OCI-M1 (cell line): ENCODE measurements at regions not wholly inside any gene's neighbourhood (a gene's known extent, or its start where the extent isn't known, plus 50 kb on each side); places are given as distances from the start of the nearest gene placed in this dataset.
A peak's percentile ranks its signal among the peaks of the same experiment; 100 is the strongest.
"Not testable (repeated sequence)": the region's sequence is repeated elsewhere in the genome, so short reads cannot be mapped to it uniquely, and the experiment has no call there.

Source experiments
- DNase-seq: peaks from one replicate; lab custom pipeline; 2025; lab: John Stamatoyannopoulos, UW

DNA sequence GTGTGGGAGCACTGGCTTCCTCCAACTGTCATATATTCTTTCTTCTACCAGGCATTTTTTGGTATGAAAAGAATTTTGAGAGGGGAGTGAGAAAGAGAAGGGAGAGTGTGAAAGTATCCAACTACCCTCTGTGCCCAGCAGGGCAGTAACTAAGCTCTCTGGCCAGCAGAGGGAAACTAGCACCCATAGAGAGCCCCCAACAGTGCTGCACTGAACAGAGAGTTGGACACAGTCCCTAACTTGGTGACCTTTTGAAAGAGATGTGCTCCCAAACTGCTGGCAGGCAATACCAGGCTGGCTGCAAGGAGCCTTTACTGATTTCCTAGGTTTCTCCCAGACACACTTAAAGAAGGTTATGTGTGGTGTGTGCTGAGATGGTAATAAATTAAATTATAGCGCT is 118.8 kb upstream of the PBX1 start:
- DNase-seq, result peak; percentile 68

DNA sequence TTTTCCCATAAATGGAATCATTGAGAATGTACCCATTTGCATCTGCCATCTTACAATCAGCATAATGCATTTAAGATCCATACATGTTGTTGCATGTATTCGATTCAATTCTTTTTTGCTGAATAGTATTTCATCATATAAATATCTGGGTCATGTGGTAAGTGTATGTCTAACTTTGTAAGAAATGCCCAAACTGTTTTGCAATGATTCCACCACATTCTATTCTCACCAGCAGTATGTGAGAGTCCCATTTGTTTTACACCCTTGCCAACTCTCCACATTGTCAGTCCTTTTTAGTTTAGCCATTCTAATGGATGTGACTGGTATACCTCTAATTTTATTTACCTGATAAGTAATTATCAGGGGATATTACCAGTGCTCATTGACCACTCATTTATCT is 115.8 kb upstream of the PBX1 start:
- no peak for DNase-seq

DNA sequence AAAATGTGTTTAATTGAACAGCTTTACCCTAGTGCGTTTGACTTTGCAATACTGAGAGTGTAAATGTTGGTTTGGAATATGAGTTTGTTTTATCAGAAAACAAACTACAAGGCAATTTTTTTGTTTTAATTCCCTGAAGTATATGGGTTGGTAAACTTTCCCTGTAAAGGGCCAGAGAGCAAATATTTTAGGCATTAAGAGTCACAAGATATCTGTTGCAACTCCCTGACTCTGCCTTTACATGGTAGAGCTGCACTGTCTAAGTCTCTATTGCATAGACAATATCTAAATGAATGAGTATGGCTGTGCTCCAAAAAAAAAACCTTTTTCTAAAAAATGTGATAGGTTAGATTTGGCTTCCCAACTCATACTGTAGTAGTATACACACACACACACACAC is 115.1 kb upstream of the PBX1 start:
- DNase-seq, result no peak

DNA sequence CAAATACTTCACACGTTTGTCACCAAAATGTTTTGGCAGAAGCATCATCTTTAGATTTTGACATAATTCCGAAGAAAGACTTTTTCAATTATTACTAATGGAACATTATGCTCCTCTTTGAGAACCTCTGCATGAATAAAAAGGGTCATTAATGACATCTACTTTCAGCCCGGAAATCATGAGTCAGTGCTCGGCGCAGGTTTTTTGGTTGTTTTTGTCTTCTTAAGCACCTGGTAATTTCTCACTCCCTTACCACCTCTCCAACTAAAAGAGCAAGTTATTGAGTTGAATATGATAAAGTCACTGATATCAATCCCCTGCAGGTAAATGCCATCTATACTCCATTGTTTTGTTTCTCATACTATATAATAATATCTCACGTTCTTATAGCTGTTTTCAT is 113.0 kb upstream of the PBX1 start:
- DNase-seq, result no peak

DNA sequence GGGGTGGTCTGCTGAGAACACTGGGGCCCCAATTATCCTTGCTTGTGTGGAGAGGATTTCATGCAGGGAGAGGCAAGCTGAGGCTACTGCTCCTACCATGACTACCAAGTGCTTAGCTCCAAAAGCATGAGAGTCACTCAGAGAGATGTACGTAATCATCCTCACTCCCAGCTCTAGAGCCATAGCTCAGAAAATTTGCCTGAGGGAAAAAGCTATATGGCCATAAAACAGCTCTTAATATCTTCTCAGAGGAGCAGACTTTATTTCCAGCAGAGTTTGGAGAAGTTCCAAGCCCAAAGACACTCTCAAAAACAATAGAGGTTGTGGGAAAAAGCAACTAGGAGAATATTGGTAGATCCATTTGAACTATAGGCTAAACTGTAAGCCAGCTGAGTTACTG is 106.4 kb upstream of the PBX1 start:
- no peak for DNase-seq

DNA sequence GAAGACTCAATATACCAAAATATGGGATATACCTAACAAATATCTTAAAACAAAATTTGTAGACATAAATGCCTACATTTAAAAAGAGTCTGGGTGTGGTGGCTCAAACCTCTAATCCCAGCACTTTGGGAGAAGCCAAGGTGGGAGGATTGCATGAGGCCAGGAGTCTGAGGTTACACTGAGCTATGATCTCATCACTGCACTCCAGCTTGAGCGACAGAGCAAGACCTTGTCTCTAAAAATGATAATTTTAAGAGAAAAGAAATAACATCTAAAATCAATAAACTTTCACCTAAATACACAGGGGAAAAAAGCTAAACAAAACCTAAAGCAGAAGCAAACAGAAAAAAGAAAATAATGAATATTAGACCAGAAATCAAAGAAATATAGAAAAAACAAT is 102.7 kb upstream of the PBX1 start:
- DNase-seq, result no peak

DNA sequence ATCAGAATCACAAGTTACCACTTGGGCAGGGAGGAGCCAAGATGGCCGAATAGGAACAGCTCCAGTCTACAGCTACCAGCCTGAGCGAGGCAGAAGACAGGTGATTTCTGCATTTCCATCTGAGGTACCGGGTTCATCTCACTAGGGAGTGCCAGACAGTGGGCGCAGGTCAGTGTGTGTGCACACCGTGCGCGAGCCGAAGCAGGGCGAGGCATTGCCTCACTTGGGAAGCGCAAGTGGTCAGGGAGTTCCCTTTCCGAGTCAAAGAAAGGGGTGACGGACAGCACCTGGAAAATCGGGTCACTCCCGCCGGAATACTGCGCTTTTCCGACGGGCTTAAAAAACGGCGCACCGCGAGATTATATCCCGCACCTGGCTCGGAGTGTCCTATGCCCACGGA is 99.8 kb upstream of the PBX1 start:
- DNase-seq, result not testable (repeated sequence)

DNA sequence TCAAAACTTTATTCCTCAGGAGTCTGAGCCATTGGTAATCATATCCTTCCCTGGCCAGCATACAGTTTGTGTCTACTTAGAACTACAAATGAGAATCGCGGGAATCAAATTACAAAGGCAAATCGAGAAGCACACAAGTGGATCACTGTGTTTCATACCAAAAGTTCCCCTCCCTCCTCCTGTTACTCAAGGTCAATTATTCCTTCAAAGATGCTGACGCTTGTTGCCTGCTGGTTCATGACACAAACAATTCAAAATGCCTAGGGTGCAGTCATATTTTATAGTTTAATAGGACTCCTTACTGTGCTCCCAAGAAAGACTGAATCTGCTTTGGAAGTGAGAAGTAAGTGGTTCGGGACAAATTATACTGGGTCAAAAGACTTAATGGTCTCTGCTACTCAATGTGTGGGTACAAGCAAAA is 93.0 kb upstream of the PBX1 start:
- no peak for DNase-seq

DNA sequence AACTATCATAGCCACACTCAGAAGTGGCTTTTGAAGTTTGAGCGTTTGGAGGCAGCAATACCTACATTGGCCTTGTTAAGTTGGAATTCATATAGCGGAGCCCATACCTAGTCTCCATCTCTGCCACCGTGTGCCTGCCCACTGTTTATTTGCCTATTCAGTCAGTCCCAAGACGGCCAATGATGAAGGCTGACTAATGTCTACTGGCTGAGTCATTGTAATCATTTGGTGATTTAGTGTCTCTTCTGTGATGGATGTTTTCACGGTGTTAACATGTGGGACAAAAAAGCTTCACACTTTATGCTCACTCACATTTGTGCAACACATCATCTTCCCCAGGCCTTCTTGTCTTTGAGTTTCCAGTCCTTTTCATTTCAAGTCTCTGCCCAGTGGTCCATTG is 92.6 kb upstream of the PBX1 start:
- DNase-seq, result no peak

DNA sequence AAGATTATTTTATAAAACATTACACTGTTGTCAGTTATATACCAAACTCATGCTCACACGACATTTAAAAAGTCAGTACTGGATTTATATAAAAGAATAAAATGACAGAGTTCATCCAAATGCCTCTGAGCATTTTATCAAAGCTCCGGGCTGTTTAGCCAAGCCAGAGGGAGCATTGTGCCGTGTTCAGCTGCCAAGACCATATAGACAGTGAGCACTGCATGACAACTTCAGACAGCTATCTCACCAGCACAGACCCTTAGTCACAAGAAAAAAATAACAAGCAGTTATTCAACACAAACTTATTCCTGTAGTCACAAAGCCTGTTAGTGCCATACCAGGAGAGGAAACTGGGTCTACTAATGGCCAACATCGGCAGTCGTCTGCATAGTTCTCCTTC is 88.0 kb upstream of the PBX1 start:
- no peak for DNase-seq

DNA sequence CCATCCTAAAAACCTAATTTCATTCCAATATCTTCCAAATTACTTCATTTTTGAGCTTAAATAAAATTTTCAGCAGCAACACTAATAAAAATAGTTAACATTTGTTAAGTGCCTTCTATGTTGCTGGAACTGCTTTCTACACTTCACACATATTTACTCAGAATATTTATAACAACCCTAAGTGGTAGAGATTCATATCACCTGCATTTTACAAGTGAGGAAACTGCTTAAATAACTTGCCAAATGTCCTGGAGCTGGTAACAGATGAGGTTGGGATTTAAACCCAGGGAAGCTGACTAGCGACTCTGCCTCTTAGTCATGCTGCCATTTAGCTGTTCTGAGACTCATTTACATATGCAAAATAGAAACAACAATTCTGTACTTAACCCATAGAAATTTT is 86.1 kb upstream of the PBX1 start:
- DNase-seq, result no peak

DNA sequence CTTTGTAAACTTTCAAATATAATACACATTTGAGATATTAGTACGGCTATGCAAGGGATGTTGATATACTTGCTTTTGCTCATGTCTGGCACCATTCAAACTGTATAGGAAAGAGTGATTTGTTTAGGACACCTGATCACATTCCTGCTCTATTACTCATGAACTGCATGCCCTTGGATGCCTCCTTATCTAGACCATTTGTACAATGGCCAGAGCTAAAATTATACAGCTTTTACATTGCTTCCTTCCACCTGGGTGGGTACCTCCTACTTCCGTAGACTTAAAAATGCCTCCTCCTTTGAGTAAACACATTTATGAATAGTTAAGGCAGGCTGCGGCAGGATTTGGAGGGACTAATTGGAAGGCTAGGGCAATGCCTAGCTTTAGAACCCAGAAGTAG is 85.4 kb upstream of the PBX1 start:
- no peak for DNase-seq

DNA sequence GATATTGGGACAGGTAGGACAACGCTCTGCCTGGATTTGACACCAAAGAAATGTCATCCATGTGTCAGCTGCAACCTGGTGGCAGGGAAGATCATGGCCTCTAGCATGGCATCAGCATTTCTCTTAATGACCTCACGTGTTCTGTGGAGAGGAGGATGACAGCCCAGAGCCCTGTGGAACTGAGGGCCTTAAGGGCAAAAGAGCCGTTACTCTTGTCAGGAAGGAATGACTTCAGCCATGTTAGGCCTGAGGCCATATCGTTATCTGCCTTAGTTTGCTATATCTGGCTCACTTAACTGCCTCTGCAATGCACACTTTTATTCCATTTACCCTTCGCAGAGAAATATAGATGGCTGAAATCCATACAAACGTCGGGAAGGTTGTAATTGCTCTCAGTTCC is 83.2 kb upstream of the PBX1 start:
- DNase-seq, result no peak

DNA sequence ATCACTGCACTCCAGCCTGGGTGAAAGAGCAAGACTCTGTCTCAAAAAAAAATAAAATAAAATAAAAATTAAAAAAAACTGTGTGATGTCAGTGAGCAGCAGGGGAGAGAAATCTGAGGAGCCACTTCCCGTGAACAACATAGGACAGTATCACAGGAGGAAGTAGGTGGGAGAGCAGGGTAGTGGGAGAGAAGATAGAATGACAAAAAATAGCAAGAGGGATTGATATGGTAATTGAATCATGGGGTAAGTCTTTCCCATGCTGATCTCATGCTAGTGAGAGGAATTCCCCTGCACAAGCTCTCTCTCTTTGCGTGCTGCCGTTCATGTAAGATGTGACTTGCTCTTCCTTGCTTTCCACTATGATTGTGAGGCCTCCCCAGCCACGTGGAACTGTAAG is 81.6 kb upstream of the PBX1 start:
- DNase-seq, result no peak

DNA sequence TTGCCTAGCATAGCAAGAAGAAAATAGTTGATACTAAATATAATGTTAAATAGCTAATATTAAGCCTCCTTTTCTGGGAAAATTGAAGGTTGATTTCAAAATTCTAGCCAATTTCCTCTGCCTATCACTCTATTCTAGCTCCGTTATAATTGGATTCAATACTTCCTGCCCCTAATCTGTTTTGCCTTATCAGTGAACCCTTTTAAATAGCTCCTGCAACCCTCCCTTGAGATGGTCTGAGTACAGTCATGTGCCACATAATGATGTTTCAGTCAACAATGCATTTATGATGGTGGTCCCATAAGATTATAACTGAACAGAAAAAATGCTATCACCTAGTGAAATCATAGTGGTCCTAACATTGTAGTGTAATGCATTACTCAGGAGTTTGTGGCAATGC is 79.7 kb upstream of the PBX1 start:
- DNase-seq, result no peak

DNA sequence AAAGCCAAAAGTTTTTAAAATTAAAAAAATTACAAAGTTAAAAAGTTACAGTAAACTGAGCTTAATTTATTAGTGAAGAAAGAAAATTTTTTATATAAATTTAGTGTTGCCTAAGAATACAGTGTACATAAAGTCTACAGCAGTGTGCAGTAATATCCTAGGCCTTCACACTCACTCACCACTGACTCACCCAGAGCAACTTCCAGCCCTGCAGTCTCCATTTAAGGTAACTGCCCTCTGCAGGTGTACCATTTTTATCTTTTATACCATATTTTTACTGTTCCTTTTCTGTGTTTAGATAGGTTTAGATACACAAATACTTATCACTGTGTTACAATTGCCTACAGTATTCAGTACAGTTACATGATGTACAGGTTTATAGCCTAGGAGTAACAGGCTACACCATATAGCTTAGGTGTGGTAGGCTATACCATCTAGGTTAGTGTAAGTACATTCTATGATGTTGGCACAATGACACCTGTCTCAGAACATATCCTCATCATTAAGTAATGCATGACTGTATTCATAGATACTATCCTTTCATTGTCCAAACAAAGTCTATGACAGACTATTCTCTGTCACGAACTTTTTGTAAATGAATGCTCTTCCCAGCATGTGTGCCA is 78.6 kb upstream of the PBX1 start:
- DNase-seq, result no peak

DNA sequence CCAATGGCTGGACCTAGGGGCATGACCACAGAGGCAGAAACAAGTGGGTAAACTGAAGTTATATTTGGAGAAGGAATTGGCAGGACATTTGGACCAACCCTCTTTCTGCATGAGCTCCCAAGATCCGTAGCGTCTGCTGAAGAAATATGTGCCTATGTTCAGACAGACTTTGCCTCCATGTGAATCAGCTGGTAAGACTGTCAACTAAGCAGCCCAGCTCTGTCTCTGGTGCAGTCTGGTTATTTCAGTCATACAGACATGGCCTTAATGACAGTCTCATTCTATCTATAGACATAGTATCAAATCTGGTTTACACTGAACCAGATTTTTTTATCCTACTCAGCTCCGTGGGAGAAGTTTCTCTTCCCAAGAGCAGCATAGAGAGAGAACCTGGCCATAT is 63.1 kb upstream of the PBX1 start:
- DNase-seq, result no peak

DNA sequence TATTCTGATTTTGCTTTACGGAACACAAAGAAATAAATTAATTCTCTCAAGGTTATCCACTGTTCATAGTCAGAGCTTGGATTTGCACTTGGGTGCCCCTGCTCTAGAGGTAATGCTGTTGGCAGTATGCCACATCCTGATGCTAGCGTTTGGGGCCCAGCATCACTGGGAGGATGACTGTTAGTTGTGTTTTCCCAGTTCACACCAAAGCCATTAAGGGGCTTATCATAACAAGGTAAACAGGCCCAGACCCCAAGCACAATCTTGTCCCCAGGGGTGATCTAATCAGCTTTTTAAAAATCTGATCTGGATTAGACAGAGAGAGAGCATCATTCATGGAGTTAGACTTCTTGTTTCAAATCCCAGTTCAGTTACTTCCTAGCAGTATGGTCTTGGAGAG is 60.2 kb upstream of the PBX1 start:
- DNase-seq, result no peak

DNA sequence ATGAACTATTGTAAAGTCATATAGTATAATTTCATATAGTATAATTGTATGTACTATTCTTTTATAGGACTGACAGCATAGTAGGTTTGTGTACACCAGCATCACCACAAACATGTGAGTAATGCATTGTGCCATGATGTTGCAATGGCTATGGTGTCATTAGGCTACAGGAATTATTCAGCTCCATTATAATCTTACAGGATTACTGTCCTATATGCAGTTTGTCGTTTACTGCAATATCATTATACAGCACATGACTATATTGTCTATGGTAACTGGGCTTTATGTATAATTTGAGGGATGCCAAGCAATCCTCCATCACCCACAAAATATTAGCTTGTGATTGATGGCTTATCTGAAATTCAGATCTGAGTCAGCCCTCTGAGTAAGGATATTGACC is 54.2 kb upstream of the PBX1 start:
- DNase-seq, result no peak
